Fibroblast of skin of right biceps (primary cell): ENCODE measurements at regions not wholly inside any gene's neighbourhood (a gene's known extent, or its start where the extent isn't known, plus 50 kb on each side); places are given as distances from the start of the nearest gene placed in this dataset.
"Not testable (repeated sequence)": the region's sequence is repeated elsewhere in the genome, so short reads cannot be mapped to it uniquely, and the experiment has no call there.

Experiments used
- DNase-seq: peaks from one replicate; pipeline ENCODE4 v3.0.0-alpha.2; 2013

- no peak for DNase-seq
Observed at GRCh38 chr4:45043911-45044310, 317.6 kb upstream of the GNPDA2 start.

- DNase-seq: no peak
Observed at GRCh38 chr4:45036677-45037076, 310.3 kb upstream of the GNPDA2 start.

- no peak for DNase-seq
Observed at GRCh38 chr4:45033676-45034419, 307.5 kb upstream of the GNPDA2 start.

- DNase-seq: no peak
Observed at GRCh38 chr4:45030059-45030458, 303.7 kb upstream of the GNPDA2 start.

- DNase-seq: no peak
Observed at GRCh38 chr4:45007508-45007907, 281.2 kb upstream of the GNPDA2 start.

GRCh38 chr4:45006078-45006477 is 279.7 kb upstream of the GNPDA2 start:
- DNase-seq: no peak

GRCh38 chr4:45004847-45005565 is 278.6 kb upstream of the GNPDA2 start:
- DNase-seq: no peak

- no peak for DNase-seq
Observed at GRCh38 chr4:45004326-45004725, 278.0 kb upstream of the GNPDA2 start.

GRCh38 chr4:44996276-44996845 is 270.0 kb upstream of the GNPDA2 start:
- DNase-seq: no peak

- no peak for DNase-seq
Observed at GRCh38 chr4:44988011-44988410, 261.7 kb upstream of the GNPDA2 start.

- DNase-seq: no peak
Observed at GRCh38 chr4:44985938-44986337, 259.6 kb upstream of the GNPDA2 start.

GRCh38 chr4:44985152-44985551 is 258.8 kb upstream of the GNPDA2 start:
- DNase-seq: no peak

GRCh38 chr4:44984083-44984482 is 257.7 kb upstream of the GNPDA2 start:
- no peak for DNase-seq

- no peak for DNase-seq
Observed at GRCh38 chr4:44983083-44983482, 256.7 kb upstream of the GNPDA2 start.

GRCh38 chr4:44978020-44978419 is 251.7 kb upstream of the GNPDA2 start:
- no peak for DNase-seq

GRCh38 chr4:44965435-44966095 is 239.2 kb upstream of the GNPDA2 start:
- no peak for DNase-seq

- not testable (repeated sequence) for DNase-seq
Observed at GRCh38 chr4:44964086-44964485, 237.7 kb upstream of the GNPDA2 start.

GRCh38 chr4:44961001-44961755 is 234.8 kb upstream of the GNPDA2 start:
- no peak for DNase-seq

- no peak for DNase-seq
Observed at GRCh38 chr4:44931720-44932119, 205.4 kb upstream of the GNPDA2 start.

- no peak for DNase-seq
Observed at GRCh38 chr4:44928785-44929184, 202.4 kb upstream of the GNPDA2 start.

- DNase-seq: peak; percentile 13
Observed at GRCh38 chr4:44927399-44928380, 201.3 kb upstream of the GNPDA2 start.

GRCh38 chr4:44916411-44916810 is 190.1 kb upstream of the GNPDA2 start:
- DNase-seq: no peak
